ENCODE measurements at regions not wholly inside any gene's neighbourhood (a gene's known extent, or its start where the extent isn't known, plus 50 kb on each side); places are given as distances from the start of the nearest gene placed in this dataset.
"Not testable (repeated sequence)": the region's sequence is repeated elsewhere in the genome, so short reads cannot be mapped to it uniquely, and the experiment has no call there.

DNA sequence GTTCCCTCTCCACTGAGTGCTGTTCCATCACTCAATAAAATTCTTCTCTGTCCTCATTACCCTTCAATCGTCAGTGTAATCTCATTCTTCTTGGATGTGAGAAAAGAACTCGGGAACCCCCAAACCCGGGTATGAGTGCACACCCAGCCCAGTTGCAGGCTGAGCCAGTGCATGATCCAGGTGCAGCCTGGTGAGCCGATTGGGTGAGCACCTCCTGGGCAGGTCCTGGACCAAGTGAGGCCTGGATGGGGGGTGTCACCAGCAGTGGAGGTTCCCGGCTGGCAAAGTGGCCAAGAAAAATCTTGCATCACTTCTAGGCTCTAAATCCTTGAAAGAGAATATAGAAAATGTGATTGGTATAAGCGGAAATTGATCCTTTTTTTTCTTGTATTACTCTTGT is 878.8 kb upstream of the KLHL1 start:
- no peak for TF ChIP-seq TCF4 (CRISPR knock-in tag; IDR thresholded peaks at IDR 0.05; ENCODE audit: borderline replicate concordance)
- no peak for TF ChIP-seq OSR1 (CRISPR knock-in tag; IDR thresholded peaks at IDR 0.05)
- TF ChIP-seq ZNF565 (CRISPR knock-in tag; conservative IDR thresholded peaks at IDR 0.05; ENCODE audit: low read depth): no peak
- TF ChIP-seq, protein P1, sequence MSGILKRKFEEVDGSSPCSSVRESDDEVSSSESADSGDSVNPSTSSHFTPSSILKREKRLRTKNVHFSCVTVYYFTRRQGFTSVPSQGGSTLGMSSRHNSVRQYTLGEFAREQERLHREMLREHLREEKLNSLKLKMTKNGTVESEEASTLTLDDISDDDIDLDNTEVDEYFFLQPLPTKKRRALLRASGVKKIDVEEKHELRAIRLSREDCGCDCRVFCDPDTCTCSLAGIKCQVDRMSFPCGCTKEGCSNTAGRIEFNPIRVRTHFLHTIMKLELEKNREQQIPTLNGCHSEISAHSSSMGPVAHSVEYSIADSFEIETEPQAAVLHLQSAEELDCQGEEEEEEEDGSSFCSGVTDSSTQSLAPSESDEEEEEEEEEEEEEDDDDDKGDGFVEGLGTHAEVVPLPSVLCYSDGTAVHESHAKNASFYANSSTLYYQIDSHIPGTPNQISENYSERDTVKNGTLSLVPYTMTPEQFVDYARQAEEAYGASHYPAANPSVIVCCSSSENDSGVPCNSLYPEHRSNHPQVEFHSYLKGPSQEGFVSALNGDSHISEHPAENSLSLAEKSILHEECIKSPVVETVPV (CRISPR knock-in tag; IDR thresholded peaks at IDR 0.05): no peak
- TF ChIP-seq CSDC2 (CRISPR knock-in tag; IDR thresholded peaks at IDR 0.05): no peak
- TF ChIP-seq TOX (CRISPR knock-in tag; IDR thresholded peaks at IDR 0.05; ENCODE audit: borderline replicate concordance): no peak
- no peak for TF ChIP-seq ZFP30 (CRISPR knock-in tag; IDR thresholded peaks at IDR 0.05)
- TF ChIP-seq SNAI2 (CRISPR knock-in tag; IDR thresholded peaks at IDR 0.05): no peak
- no peak for TF ChIP-seq ZC3H10 (CRISPR knock-in tag; IDR thresholded peaks at IDR 0.05)
- TF ChIP-seq, protein P2, sequence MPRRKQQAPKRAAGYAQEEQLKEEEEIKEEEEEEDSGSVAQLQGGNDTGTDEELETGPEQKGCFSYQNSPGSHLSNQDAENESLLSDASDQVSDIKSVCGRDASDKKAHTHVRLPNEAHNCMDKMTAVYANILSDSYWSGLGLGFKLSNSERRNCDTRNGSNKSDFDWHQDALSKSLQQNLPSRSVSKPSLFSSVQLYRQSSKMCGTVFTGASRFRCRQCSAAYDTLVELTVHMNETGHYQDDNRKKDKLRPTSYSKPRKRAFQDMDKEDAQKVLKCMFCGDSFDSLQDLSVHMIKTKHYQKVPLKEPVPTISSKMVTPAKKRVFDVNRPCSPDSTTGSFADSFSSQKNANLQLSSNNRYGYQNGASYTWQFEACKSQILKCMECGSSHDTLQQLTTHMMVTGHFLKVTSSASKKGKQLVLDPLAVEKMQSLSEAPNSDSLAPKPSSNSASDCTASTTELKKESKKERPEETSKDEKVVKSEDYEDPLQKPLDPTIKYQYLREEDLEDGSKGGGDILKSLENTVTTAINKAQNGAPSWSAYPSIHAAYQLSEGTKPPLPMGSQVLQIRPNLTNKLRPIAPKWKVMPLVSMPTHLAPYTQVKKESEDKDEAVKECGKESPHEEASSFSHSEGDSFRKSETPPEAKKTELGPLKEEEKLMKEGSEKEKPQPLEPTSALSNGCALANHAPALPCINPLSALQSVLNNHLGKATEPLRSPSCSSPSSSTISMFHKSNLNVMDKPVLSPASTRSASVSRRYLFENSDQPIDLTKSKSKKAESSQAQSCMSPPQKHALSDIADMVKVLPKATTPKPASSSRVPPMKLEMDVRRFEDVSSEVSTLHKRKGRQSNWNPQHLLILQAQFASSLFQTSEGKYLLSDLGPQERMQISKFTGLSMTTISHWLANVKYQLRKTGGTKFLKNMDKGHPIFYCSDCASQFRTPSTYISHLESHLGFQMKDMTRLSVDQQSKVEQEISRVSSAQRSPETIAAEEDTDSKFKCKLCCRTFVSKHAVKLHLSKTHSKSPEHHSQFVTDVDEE (CRISPR knock-in tag; IDR thresholded peaks at IDR 0.05): no peak
- TF ChIP-seq ZFP3 (CRISPR knock-in tag; IDR thresholded peaks at IDR 0.05): no peak
- no peak for ATAC-seq

DNA sequence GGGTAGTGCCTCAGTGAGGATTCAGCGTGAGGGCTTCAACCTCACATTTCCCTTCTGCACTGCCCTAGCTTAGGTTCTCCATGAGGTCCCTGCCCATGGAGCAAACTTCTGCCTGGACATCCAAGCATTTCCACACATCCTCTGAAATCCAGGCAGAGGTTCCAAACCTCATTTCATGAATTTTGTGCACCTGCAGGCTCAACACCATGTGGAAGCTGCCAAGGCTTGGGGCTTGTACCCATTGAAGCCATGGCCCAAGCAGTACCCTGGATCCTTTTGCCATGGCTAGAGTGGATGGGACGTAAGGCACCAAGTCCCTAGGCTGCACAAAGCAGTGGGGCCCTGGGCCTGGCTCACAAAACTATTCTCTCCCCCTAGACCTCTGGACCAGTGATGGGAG is 877.1 kb upstream of the KLHL1 start:
- TF ChIP-seq ZFP30 (CRISPR knock-in tag; IDR thresholded peaks at IDR 0.05): no peak
- TF ChIP-seq, protein P3, sequence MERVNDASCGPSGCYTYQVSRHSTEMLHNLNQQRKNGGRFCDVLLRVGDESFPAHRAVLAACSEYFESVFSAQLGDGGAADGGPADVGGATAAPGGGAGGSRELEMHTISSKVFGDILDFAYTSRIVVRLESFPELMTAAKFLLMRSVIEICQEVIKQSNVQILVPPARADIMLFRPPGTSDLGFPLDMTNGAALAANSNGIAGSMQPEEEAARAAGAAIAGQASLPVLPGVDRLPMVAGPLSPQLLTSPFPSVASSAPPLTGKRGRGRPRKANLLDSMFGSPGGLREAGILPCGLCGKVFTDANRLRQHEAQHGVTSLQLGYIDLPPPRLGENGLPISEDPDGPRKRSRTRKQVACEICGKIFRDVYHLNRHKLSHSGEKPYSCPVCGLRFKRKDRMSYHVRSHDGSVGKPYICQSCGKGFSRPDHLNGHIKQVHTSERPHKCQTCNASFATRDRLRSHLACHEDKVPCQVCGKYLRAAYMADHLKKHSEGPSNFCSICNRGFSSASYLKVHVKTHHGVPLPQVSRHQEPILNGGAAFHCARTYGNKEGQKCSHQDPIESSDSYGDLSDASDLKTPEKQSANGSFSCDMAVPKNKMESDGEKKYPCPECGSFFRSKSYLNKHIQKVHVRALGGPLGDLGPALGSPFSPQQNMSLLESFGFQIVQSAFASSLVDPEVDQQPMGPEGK (CRISPR knock-in tag; IDR thresholded peaks at IDR 0.05; ENCODE audit: borderline replicate concordance): no peak
- TF ChIP-seq ZNF8 (CRISPR knock-in tag; IDR thresholded peaks at IDR 0.05): no peak
- no peak for TF ChIP-seq ARNTL (CRISPR knock-in tag; IDR thresholded peaks at IDR 0.05; ENCODE audit: borderline replicate concordance, low read depth)
- TF ChIP-seq BACH2 (CRISPR knock-in tag; IDR thresholded peaks at IDR 0.05; ENCODE audit: borderline replicate concordance): no peak
- no peak for TF ChIP-seq ZNF565 (CRISPR knock-in tag; conservative IDR thresholded peaks at IDR 0.05; ENCODE audit: low read depth)
- TF ChIP-seq GLIS3 (CRISPR knock-in tag; IDR thresholded peaks at IDR 0.05): no peak
- no peak for TF ChIP-seq TCF4 (CRISPR knock-in tag; IDR thresholded peaks at IDR 0.05; ENCODE audit: borderline replicate concordance)
- no peak for TF ChIP-seq ISL1 (CRISPR knock-in tag; IDR thresholded peaks at IDR 0.05)
- no peak for TF ChIP-seq PPARA (CRISPR knock-in tag; IDR thresholded peaks at IDR 0.05; ENCODE audit: borderline replicate concordance)
- TF ChIP-seq SNAI2 (CRISPR knock-in tag; IDR thresholded peaks at IDR 0.05): no peak
- TF ChIP-seq, protein P2 (CRISPR knock-in tag; IDR thresholded peaks at IDR 0.05): no peak
- ATAC-seq: no peak

DNA sequence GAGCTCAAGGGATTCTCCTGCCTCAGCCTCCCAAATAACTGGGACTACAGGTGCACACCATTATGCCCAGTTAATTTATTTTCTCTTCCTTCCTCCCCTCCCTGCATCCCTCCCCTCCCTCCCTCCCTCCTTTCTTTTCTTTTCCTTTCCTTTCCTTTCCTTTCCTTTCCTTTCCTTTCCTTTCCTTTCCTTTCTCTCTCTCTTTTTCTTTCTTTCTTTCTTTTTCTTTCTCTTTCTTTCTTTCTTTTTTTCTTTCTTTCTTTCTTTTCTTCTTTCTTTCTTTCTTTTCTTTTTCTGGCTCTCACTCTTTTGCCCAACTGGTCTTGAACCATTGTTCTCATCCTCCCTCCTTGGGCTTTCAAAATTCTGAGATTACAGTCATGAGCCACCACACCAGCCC is 873.0 kb upstream of the KLHL1 start:
- ATAC-seq: not testable (repeated sequence)

DNA sequence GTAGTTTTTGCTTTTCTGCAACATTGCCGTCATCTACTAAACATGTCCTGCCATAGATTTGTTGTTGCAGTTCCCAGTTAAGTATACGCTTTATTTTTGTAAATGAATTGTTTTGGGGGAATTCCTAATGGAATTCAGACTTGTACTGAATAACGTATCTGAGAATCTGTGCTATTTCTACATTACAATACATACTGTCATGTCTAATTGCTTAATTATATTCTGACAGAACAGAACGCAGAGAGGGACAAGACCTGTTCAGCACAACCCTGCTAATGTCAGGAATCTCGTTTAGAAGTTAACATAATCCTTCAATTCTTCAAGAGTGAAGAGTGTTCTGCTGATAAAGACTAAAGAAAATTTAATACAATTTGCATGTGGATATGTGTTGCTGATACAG is 861.1 kb upstream of the KLHL1 start:
- ATAC-seq: no peak
- TF ChIP-seq OSR1 (CRISPR knock-in tag; IDR thresholded peaks at IDR 0.05) (no peak), PPARA (CRISPR knock-in tag; IDR thresholded peaks at IDR 0.05; ENCODE audit: borderline replicate concordance) (no peak), TCF4 (CRISPR knock-in tag; IDR thresholded peaks at IDR 0.05; ENCODE audit: borderline replicate concordance) (no peak), RARB (CRISPR knock-in tag; IDR thresholded peaks at IDR 0.05) (no peak), GLIS3 (CRISPR knock-in tag; IDR thresholded peaks at IDR 0.05) (no peak), ZFP30 (CRISPR knock-in tag; IDR thresholded peaks at IDR 0.05) (no peak), BACH2 (CRISPR knock-in tag; IDR thresholded peaks at IDR 0.05; ENCODE audit: borderline replicate concordance) (no peak), ZFP3 (CRISPR knock-in tag; IDR thresholded peaks at IDR 0.05) (no peak)
- TF ChIP-seq, protein P1 (CRISPR knock-in tag; IDR thresholded peaks at IDR 0.05): no peak
- TF ChIP-seq, protein P2 (CRISPR knock-in tag; IDR thresholded peaks at IDR 0.05): no peak
- TF ChIP-seq, protein P4, sequence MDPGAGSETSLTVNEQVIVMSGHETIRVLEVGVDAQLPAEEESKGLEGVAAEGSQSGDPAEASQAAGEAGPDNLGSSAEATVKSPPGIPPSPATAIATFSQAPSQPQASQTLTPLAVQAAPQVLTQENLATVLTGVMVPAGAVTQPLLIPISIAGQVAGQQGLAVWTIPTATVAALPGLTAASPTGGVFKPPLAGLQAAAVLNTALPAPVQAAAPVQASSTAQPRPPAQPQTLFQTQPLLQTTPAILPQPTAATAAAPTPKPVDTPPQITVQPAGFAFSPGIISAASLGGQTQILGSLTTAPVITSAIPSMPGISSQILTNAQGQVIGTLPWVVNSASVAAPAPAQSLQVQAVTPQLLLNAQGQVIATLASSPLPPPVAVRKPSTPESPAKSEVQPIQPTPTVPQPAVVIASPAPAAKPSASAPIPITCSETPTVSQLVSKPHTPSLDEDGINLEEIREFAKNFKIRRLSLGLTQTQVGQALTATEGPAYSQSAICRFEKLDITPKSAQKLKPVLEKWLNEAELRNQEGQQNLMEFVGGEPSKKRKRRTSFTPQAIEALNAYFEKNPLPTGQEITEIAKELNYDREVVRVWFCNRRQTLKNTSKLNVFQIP (CRISPR knock-in tag; IDR thresholded peaks at IDR 0.05; ENCODE audit: borderline replicate concordance, low read depth): no peak

All from SK-N-SH treated with all-trans-retinoic acid at 6 μM for 48 hours (cell line).